Thoracic aorta (tissue), 2 donors: ENCODE measurements at regions not wholly inside any gene's neighbourhood (a gene's known extent, or its start where the extent isn't known, plus 50 kb on each side); places are given as distances from the start of the nearest gene placed in this dataset.

Experiments
- ATAC-seq: fragments of 150-250 bp; one replicate; pipeline ENCODE4 v1.8.0; 2017; ENCODE audit warnings: low read depth; ENCODE audit not compliant: insufficient number of reproducible peaks, low FRiP score
- DNase-seq: peaks from one replicate; pipeline ENCODE4 v3.0.0-alpha.2; 2020; ENCODE audit warnings: low spot score
- H3K27ac ChIP-seq, 2 donors: fragments of 200-600 bp; sonication (generic); 1 replicate in 1 of 2; 2 replicates in 1 of 2; pipeline ENCODE4 v1.5.1; 2016; ENCODE audit warnings: mild to moderate bottlenecking in 2 of 2, moderate library complexity in 2 of 2
- H3K27me3 ChIP-seq: fragments of 200-600 bp; sonication (generic); replicated peaks from 2 replicates; pipeline ENCODE4 v1.6.0; 2016; ENCODE audit warnings: mild to moderate bottlenecking; ENCODE audit not compliant: insufficient read depth
- H3K36me3 ChIP-seq: fragments of 200-600 bp; sonication (generic); one replicate; pipeline ENCODE4 v1.5.1; 2016
- H3K4me1 ChIP-seq, 2 donors: fragments of 200-600 bp; sonication (generic); 1 replicate in 1 of 2; 2 replicates in 1 of 2; pipeline versions ENCODE4 v1.5.1 to v1.6.0; 2016; ENCODE audit warnings: low read depth in 2 of 2, mild to moderate bottlenecking in 1 of 2; ENCODE audit not compliant: control insufficient read depth in 1 of 2
- H3K4me3 ChIP-seq: fragments of 200-600 bp; sonication (generic); 2 replicates; pipeline ENCODE4 v1.5.1; 2016; ENCODE audit warnings: mild to moderate bottlenecking
- H3K9me3 ChIP-seq: fragments of 200-600 bp; sonication (generic); 2 replicates; pipeline ENCODE4 v1.5.1; 2016
- CTCF ChIP-seq: fragments of 200-600 bp; sonication (generic); IDR thresholded peaks from one replicate; pipeline ENCODE4 v1.5.1; 2019; ENCODE audit warnings: antibody characterized with exemption

GRCh38 chr6:129759796-129760605 lies 50.0 kb upstream of the ARHGAP18 start:
- ATAC-seq, result no peak
- H3K36me3 ChIP-seq, result no peaks in the 10 kb centered on the region

More at GRCh38 chr6:129759796-129760605, 50.0 kb upstream of the ARHGAP18 start:
- no peaks in the 10 kb centered on the region for H3K4me1 ChIP-seq
- no peak overlapping the region for H3K4me3 ChIP-seq
- TF ChIP-seq CTCF, result no peak
- DNase-seq, result no peak
- no peaks in the 10 kb centered on the region for H3K9me3 ChIP-seq
- no peak overlapping the region for H3K27ac ChIP-seq
- no peaks in the 10 kb centered on the region for H3K27me3 ChIP-seq
